GM23248 (cell line): ENCODE measurements at regions not wholly inside any gene's neighbourhood (a gene's known extent, or its start where the extent isn't known, plus 50 kb on each side); places are given as distances from the start of the nearest gene placed in this dataset.

Source experiments
- EZH2 ChIP-seq: fragments of 200-600 bp; sonication (generic); IDR thresholded peaks from 2 replicates; pipeline ENCODE4 v1.6.1; 2018; ENCODE audit warnings: antibody characterized with exemption, mild to moderate bottlenecking; ENCODE audit not compliant: insufficient read depth, poor library complexity, severe bottlenecking
- EZH2phosphoT487 ChIP-seq: fragments of 200-600 bp; sonication (generic); IDR thresholded peaks from 2 replicates; pipeline ENCODE4 v1.6.1; 2018; ENCODE audit warnings: antibody characterized with exemption, moderate library complexity, mild to moderate bottlenecking, low read depth; ENCODE audit not compliant: insufficient read depth

DNA sequence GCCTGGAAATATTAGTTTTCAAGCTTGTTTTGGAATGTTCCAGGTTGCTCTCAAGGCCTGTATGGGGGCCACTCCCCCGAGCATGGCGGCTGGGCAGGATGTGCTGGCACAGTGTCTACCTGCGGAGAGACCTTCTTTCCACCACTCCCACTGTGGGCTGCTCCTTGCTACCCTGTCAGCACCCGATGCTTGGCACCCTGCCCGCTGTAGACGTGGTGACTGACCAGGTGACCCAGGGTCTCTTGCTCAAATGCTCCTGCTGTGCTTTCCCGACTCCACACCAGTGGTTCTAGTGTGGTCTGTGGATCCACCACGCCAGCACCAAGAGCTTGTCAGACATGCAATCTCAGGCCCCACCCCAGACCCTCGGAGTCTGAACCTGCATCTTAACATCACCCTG is 213.3 kb downstream of the SH3BP4 start:
- TF ChIP-seq EZH2phosphoT487 (no peak), EZH2 (no peak)
